ENCODE measurements at regions not wholly inside any gene's neighbourhood (a gene's known extent, or its start where the extent isn't known, plus 50 kb on each side); places are given as distances from the start of the nearest gene placed in this dataset.

GRCh38 chr5:39977066-39977655 lies 552.4 kb upstream of the DAB2 start:
- no peak for TF ChIP-seq EZH2phosphoT487 (IDR thresholded peaks at IDR 0.05; ENCODE audit: low read depth)
- no peak for TF ChIP-seq CTCF (IDR thresholded peaks at IDR 0.05; ENCODE audit: low read depth, low read length)

Measured in OCI-LY3 (cell line).